Stimulated activated CD8-positive, alpha-beta memory T cell treated with anti-CD3 and anti-CD28 coated beads, Interleukin-2, amount 100 ng/mL, for 48 hours (primary cell): ENCODE measurements at regions not wholly inside any gene's neighbourhood (a gene's known extent, or its start where the extent isn't known, plus 50 kb on each side); places are given as distances from the start of the nearest gene placed in this dataset.

Source experiments
- DNase-seq, 2 donors: peaks; one replicate each; pipeline ENCODE4 v3.0.0-alpha.2; 2020; ENCODE audit warnings: low read depth in 2 of 2

DNA sequence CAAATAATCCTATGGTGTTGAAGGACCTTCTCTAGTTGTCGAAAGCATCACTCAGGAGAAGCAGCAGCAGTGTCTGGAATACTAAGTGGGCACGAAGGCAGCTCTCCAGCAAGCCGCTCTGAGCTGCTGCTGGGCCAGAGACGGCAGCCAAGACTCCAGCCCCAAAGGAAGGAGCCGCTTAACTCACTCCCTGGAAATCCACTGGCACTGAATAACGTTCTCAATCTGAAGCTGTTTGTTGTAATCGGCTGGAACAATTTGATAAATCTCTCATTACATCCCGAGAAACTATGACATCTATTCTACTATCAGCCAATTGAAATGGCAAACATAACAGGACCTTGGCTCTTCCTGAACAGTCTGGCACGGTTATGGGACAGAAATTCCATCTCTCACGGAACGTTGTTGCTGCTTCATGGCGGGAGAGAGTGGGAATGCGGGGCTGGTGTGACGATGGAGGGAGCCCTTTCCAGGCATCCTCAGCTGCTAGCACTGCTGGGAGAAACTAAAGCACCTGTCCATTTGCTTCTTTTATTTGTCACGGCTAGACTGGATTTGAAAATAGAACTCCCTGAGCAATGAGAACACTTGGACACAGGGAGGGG lies 331.5 kb upstream of the RNF32 start:
- DNase-seq = no peak

DNA sequence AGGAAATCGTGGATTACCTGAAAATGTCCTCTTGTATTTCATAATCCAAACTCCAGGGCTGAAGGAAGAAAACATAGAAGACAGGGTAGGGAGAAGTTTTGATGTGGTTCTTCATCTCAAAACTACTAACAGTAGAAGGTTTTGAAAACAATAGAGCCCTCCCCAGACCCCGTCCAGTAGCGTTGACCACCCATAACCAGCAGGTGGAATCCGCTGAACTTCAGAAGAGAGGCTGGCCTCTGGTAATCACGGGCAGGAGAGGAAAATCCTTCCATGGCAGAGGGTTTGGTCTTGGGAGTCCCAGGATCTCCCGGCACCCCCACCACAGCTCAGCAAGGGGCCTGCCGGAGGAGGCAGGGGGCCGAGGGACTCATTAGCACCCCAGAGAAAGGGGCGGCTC lies 333.4 kb upstream of the RNF32 start:
- no peak for DNase-seq

DNA sequence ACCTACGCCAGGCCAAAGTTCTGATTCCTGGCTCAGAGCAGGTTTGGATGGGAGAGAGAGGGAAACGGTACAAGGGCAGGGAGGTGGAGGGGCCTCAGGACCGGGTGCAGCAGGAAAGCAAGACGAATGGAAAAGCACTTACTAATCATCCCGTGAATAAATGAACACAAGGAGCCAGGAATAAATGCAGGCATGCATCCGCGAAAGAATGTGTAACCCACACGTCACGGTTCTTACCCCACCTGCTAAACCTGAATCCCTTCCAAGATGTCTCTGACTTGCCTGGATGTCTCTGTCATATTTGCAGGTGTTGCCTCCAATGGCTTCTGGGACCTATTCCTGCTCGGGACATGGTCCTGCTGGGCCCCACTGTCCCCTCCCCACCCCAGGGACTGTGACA lies 335.2 kb upstream of the RNF32 start:
- no peak for DNase-seq

DNA sequence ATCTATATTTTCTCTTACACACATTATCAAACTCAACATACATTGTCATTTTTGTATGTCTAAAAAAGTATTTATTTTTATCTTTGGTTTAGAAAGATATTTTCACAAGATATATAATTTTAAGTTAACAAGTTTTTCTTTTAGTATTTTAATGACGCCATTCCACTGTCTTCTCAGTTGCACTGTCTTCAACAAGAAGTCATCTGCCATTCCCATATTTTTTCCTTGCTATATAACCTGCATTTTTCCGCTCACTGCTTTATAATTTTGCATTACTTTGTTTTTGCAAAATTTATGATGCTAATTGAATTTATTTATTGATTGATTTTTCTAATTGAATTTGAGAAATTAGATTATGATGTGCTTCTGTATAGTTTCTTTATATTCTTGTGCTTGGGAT lies 357.8 kb upstream of the RNF32 start:
- DNase-seq = no peak

DNA sequence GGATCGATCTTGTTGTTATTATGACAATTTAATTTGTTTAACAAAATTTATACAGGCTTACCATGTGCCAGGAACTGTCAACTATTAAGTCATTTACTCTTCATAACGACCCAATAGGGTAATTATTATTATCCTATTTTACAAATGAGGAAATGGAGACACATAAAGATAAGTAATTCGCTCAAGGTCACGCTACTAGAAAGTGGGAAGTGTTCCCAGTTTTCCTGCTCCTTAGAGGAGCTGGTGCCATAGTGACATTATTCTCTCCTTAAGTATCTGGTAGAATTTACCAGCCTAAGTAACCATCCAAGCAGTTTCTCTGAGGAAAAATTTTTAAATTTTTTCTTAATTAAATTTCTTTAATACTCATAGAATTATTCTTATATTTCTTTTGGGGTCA lies 360.9 kb upstream of the RNF32 start:
- no peak for DNase-seq

DNA sequence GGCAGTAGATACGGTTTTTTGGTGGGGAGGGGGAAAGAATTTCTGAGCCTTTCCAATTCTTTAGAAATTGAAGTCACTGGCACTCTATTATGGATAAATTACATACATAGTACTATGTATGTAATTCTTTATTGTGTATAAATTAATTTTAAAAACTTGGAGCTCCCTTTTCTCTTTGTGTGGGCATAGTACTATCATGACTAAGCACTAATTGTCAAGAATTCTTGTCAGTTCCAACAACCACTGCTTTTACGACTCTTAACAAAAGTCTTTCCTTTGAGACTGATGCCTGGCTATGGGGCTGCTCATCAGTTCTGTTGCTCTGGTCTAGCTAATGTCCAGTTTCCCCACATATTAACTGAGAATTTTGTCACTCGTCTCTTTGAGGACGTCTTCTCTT lies 365.3 kb upstream of the RNF32 start:
- DNase-seq = no peak

DNA sequence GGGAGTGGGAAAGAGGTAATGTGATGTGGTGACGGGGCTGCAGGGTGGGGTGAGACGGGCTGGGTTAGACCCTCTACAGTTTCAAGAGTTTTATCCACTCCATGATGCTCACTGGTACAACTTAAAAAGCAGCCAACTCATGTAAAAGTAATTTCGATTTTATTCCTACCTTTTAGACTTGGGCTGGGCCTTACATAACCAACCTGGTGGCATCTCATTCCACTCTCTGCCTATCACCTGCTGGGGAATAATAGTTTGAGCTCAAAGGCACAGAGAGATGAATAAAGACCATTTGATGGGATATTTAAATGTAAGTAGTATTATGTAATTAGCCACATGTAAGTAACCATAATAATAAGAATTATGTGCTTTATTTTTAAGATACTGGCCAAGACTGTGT lies 366.0 kb upstream of the RNF32 start:
- DNase-seq = no peak

DNA sequence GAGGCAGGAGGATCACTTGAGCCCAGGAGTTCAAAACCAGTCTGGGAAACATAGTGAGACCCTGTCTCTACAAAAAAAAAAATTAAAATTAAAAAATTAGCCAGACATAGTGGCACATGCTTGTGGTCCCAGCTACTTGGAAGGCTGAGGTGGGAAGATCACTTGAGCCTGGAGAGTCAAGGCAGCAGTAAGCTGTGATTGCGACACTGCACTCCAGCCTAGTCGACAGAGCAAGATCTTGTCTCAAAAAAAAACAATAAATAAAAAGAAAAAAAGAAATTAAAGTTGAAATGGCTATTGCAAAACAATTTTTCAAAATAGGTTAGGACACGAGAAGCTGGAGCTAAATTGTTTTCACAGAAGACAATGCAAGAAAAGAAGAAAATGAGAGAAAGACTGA lies 379.0 kb upstream of the RNF32 start:
- DNase-seq = no peak

DNA sequence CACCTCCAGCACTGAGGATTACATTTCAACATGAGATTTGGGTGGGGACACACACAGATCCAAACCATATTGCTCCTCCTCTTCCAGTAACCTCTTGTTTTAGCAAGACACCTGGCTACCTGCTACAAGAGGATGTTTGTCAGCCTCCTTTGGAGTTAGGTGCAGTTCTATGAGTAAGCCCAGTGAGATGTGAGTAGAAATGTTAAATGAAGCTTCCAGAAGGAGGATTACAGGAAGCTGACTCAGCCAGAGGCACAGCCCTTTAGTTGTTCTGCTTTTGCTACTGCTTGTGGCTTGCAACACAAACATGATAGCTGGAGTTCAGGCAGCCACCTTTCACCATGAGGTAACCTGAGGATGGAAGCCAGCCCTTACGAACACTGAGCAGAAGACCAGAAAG lies 382.7 kb upstream of the RNF32 start:
- DNase-seq = no peak

DNA sequence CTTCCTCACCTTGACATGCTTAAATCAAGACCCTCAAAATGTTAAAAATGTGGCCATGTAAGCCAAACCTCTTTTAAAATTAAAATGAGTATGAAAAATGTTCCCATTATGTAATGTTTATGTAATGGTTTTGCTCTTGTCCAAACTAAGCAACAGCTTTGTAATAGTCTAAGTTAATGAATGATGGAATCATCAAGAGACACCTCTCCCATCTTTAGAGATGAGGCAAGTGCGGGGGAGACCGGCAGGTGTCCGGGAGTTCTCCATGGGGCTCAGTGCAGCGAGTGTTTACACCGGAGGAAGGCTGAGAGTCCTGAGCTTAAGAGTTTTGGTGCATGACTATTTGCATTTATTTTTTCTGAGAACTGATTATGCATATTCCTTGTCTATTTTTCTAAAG lies 384.9 kb upstream of the RNF32 start:
- no peak for DNase-seq

DNA sequence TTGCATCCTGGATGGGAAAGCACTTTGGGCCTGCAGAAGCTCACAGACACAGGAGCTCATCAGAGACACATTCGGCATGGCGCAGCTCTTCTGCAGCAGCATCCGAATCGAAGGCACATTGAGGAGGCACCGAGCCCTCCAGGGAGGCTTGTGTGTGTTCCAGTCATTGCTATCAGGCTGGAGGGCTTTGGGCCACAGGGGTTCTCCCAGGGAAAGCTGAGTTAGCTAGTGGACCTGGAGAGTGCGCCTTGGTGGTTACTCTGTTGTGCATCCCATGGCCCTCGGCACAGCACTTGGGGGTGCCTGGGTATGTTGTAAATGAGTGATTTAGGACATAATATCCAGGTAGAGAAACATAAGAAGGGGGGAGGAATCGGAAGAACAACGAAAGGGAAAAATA lies 388.7 kb upstream of the RNF32 start:
- DNase-seq = no peak

DNA sequence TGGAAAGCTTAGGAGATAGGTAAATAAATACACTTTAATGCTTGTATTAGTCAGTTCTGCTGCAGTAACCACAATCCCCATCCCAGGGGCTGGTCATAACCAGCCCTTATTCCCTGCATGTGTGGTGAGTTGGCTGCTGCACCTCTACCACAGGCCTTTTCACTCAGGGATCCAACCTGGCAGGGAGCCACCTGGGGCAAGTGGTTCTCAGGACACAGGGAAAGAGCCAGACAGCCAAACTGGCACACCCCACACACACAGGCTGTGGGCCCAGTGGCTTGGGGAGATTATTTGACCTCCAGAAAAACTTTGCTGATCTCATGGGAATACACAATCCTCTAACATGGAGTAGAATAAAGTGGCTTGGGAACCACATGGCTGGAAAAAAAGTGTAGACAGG lies 400.0 kb upstream of the RNF32 start:
- DNase-seq = no peak

DNA sequence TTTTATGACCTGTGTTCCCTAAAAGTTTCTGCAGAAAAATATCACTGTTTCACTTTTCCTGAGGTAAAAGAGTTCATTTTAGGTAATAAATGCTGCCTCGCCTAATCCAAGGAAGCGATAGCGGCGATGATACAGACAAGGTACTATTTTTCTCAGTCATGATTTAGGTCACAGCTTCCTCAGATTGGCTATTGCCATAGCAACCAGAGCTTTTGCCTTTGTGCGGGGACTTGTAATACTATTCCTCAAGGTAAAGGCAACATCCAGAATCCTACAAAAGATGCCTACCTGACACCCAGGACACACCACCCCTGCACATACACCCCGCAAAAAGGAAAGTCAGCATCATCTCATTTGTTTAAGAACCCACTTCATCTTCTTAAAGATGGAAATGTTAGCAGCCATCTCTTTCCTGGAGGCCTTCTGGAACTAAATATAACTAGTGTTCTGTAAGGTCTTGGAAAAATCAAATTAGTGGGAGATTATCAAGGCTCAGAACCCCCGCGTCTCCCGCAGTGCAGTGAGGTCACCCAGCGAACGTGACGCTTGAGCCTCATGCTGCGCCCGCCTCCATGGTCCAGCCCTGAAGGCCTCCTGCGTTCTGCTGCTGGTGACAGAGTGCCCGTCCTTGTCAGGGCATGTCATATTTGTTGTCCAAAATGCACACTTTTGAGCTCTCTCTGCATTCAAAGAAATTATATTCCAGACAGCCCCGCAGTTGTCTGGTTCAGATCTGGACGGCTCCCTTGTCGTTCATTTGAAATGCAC lies 402.0 kb upstream of the RNF32 start:
- DNase-seq = no peak

DNA sequence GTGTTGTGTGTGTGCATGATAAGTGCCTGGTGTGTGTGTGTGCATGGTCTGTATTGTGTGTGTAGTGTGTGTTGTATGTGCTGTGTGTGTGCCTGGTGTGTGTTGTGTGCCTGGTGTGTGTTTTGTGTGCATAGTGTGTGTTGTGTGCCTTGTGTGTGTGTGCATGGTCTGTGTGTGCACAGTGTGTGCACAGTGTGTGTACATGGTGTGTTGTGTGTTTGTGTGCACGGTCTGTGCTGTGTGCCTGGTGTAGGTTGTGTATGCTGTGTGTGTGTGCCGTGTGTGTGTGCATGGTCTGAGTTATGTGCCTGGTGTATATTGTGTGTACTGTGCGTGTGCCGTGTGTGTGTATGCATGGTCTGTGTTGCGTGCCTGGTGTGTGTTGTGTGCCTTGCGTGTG lies 403.0 kb upstream of the RNF32 start:
- no peak for DNase-seq

DNA sequence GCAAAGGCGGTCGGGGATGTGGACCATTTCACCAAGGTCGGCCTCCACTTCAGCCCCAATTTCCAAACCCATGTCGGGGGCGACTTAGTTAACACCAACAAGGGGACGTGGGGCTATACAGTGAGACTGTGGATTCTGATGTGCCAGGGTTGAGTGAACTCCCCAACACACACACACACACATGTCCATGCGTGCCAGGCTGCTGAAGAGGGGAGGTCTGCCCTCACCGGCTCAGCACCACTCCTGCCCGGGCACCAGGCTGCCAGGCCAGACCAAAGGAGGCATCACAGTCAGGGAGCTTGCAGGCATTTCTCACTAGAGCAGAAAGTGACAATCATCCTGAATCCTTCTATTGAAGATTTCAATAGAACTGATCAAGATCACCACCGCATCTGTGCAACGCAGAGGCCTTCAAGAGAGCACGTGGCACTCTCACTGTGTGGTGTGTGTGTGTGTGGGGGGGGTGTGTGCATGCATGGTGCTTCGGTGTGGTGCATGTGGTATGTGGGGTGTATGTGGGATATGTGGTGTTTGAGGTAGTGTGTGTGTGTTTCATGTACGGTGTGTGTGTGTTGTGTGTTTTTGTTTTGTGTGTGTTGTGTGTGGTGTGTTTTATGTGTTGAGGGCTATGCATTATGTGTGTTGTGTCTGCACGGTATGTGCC lies 403.5 kb upstream of the RNF32 start:
- DNase-seq = no peak

DNA sequence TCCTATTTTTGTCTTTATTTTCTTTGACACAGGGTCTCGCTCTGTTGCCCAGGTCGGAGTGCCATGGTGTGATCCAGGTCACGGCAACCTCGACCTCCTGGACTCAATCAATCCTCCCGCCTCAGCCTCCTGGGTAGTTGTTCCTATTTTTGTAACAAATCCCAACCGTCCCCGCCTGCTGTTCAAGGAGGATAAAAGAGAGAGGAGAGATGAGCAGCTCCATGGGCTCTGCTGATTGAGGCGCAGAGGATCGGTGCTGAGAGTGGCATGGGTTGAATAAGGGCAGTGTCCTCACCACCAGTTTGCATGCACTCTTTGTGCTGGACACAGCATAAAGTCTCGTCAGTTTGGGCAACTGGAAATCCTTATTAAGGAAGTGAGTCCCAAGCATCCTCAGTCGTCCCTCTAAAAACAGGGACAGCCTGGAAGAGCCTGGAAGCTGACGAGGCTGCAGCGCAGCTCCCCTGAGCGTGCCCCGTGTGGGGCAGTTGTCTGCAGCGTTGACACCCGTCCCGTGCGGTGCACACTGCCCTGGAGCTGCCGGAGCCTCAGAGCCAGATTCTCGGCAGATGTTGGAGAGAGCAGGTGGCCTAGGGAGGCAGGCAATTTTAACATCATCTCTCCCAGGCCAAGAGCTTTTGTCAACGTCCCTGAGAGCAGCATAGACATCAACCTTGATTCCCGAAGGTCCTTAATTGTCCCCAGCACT lies 404.2 kb upstream of the RNF32 start:
- DNase-seq = no peak

DNA sequence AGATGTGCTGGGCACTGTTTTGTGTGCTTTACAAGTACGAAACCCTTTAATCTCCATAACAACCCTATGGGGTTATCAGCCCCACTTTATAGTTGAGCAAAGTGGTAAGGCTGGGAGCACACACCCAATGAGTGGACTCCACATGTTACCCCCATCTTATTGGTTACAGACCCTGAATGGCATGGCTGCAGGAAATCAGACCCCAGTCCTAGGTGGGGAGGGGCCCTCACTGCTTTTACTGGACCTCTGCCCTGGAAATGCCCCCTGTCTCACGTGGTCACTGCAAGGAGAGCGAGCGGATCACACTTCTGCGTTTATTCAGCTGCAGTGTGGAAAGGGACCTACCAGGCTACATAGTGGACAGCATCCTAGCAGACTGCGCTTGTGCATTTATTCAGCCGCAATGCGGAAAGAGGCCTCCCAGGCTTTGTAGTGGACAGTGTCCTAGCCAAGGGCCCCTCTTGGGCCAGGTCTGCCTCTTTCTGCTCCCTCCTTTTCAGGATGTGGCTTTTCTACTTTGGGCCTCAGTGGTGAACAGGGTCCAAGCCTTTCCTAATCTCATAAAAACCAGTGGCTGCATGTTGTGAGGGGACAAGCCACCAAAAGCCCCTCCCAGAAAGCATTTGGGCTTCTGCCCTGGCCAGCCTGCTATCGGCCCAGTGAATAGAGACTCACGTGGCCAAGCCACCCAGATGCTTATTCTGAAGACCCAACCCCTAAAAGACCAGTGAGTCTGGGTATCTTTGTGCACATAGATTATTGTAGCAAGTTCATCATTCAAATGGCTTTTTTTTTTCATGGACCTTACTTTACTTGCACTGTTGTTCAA lies 405.7 kb upstream of the RNF32 start:
- no peak for DNase-seq

DNA sequence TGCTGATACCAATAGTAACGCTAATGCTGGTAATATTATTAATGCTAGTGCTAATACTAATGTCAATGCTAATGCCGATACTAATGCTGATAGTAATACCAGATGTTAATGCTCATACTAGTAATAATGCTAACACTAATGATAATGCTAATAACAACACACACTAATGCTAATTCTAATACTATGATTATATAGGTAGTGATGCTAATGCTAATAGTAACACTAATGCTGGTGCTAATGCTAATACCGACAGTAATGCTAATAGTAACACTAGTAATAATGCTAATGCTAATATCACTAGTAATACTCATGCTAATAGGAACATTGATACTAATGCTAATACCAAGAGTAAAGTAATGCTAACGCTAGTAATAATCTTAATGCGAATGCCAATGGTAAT lies 406.4 kb upstream of the RNF32 start:
- no peak for DNase-seq

DNA sequence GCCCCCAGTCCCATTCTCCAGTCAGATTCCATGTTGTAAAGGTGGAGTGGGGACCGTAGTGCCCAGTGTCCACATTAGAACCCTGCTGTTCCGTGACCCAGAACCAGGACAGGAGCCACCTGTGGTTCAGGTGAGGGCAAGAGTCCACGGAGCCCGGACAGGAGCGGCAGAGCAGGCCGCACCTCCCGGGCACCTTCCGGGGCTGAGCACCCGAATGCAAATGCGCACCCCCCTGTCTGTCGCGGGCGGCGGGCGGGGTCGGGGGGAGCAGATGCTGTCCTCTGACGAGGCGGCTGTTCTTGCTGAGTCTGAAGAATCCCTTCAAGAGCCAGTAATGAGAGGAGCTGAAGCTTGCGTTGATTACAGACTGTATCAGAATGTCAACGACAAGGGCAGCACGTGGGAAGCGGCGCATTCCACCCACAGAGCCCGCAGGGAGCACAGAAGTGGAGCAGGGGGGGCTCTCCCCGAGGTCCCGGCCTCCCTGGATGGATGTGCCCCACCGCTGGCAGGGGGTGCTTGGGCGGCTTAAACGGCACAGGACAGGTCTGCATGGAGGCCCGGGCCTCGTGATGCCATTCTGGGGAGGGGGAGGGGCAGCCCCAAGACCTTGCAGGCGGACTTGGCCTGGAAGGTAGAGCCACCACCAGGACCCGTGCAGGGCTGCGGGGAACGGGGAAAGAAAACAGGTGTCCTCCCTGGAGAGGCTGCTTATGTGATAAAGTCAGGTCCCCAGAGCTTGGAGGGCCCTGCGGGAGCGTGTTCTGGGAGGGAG lies 407.5 kb upstream of the RNF32 start:
- DNase-seq = no peak

DNA sequence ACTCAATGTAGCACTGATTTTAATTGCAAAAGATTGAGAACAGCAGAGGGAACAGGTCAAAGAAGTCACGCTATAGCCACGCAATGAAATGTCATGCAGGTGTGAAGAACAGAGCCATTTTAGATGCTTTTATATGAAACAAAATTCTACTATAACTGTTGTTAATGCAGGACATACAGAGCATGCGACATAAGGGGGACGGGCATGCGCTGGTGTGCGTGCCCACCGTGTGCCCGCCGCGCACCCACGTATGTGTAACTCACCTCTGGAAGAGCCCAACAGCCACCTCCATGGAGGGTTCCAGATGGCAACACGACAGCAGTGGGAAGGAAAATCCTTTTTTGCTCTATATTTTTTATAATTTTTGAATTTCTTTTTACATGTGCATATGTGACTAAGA lies 410.0 kb upstream of the RNF32 start:
- DNase-seq = no peak

DNA sequence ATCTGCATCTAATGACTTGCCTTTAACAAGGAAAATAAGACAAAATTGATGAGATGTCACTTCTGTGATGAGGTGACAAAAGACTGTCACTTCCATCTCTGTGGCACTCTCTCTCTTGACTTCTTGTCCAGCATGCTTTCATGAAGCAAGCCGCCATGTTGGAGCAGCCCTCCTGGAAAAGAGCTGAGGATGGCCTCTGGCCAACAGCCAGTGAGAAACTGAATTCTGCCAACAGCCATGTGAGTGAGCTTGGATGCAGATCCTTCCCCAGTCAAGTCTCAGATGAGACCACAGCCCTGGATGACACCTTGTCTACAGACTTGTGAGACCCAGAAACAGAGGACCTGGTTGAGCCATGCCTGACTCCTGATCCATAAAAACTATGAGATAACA lies 412.6 kb upstream of the SHH start:
- DNase-seq = no peak
